IPS DF 19.7 (cell line): ENCODE measurements at regions not wholly inside any gene's neighbourhood (a gene's known extent, or its start where the extent isn't known, plus 50 kb on each side); places are given as distances from the start of the nearest gene placed in this dataset.
A peak's percentile ranks its signal among the peaks of the same experiment; 100 is the strongest.

Experiments
- DNase-seq: peaks from one replicate; pipeline ENCODE4 v3.0.0-alpha.2; 2013; ENCODE audit warnings: low read depth, low spot score

- DNase-seq, result no peak
Measured at GRCh38 chr2:790081-790480, 112.9 kb upstream of the TMEM18 start.

GRCh38 chr2:789529-789928 is 112.3 kb upstream of the TMEM18 start:
- no peak for DNase-seq

DNA sequence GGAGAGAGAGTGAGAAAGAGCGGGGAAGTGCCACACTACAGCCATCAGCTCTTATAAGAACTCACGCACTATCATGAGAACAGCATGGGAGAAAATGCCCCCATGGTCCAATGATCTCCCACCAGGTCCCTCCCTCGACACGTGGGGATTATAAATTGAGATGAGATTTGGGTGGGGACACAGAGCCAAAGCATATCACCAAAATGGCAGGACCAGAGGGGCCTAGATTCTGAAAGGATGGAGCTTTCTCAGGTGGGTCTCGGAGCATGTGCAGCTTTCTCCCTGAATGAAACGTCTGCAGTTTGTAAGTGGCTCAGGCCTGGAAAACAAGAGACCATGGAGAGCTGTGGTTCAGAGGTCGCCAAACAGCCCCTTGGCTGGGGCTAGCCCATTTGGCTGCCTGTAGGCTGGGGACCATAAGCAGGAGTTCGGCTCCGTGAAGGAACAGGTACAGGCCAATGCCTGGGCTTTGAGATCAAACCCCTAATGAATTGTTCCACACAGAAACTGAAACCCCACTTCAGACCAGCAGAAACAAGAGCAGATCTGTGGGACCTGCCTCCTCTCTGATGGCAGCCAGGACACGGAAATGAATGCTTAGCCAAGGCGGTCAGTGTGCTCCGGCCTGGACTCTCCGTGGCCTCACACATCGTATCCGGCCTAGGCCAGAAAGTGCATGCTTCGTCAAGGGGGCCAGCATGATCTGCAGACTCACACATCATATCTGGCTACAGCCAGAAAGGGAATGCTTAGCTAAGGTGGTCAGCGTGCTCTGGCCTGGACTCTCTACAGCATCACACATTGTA is 111.2 kb upstream of the TMEM18 start:
- no peak for DNase-seq

DNA sequence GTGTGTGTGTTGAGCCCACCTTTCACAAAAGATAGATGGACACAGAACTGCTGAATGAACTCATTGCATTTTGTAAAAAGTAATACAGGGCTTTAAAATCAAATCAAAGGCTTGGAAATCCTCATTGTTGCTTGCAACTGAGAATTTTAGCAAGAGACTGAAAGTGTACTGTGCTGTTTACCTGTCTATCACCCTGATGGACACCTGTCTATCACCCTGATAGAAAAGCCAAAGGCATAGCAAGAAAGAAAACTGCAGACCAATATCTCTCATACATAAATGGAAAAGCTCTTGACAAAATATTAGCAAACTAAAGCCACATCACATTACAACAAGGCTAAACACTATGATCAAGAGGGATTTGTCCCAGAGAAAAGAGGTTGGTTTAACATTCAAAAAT is 107.5 kb upstream of the TMEM18 start:
- no peak for DNase-seq

DNA sequence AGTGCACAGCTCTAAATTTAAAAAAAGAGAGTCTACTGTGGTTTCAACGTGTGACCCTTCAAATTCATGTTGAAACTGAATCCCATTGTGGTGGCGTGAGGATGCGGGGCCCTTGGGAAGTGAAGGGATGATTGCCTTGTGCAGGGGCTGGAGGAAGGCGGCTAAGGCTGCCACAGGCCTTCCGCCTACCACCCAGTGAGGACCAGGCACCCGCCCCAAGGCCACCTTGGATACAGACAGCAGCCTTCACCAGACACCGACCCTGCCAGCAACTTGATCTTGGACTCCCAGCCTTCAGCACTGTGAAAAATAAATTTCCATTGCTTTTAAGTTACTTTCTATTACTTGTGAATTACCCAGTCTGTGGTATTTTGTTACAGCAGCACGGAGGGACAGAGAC is 103.4 kb upstream of the TMEM18 start:
- no peak for DNase-seq

DNA sequence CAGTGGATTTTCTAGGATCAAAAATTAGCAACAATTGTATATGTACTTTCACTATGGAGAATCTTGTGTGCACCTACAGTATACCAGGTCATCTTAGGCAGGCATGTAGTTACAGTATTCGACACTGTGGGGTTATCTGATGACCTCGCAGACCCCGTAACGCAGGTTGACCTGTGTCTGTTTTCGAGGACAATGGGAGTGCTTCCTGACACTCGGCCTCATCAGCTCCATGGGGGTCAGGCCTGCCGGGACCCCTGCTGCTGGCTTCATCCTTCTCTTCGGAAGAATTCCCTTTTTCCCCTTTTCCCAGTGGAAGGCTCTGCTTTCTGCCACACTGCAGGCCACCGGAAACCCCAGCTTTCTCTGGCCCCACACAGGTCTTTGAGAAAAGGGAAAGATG is 102.8 kb upstream of the TMEM18 start:
- no peak for DNase-seq

DNA sequence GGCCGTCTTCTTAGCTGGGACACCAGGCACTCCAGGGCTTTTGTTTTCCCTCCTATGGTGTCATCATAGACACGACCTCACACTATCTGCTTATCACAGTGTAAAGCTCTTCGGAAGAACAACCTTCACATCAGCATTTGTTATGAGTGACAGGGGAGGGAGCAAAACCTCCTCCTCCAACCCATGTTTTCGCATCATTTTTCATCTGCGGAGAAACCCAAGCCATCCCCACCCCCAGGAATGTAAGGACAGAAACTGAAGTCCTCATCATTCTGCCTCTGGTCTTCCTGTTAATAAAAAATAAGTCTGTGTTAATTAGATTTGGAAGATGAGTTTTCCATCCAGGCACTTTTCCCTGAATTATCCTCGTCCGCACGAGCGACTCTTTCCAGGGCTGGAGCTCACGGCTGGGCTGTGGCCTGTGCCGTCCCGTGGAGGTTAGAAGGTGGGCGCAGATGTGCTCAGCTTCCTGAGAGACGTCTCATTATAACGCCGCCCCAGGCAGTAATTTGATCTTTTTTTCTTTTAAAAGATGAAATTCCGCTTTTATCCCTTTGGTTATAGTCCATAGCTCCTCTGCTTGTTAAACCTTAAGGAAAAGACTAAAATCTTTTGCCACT is 101.6 kb upstream of the TMEM18 start:
- no peak for DNase-seq

DNA sequence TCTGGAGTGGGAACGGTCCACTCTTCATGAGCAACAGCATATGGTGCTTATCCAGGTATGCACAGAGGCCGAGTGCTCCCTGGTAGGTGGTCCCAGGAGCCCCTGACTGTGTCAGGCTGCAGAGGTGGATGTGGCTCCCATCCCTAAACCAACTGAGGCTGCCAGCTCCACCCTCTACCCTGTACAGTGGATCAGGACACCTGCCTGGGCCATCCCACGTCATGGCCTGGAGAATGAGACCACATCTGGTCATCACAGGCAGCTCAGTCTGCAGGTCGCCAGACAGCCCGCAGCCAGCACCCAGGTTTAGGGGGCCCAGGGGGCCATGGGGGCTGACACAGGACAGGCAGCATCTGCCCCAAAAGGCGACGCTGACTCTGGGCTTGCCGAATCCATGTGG is 100.3 kb upstream of the TMEM18 start:
- no peak for DNase-seq

GRCh38 chr2:777051-777450 is 99.8 kb upstream of the TMEM18 start:
- DNase-seq, result no peak

GRCh38 chr2:776487-776886 is 99.3 kb upstream of the TMEM18 start:
- DNase-seq, result no peak

DNA sequence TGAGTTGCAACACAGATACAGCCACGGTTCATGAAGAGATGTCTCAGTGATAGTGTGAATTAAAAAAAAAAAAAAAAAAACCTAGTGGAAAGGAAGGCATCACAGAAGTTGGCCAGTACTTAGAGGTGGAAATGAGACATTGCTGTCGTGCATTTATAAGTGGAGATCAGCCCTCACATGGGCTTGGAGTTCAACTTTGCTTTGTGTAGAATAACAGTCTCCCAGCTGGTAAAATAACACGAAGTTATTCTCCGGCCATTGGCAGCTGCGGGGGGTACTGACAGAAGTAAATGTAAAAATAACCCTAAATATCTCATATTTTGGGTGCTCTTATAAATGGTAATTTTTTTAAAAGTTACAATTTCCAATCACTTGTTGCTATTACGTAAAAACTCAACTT is 98.8 kb upstream of the TMEM18 start:
- no peak for DNase-seq

DNA sequence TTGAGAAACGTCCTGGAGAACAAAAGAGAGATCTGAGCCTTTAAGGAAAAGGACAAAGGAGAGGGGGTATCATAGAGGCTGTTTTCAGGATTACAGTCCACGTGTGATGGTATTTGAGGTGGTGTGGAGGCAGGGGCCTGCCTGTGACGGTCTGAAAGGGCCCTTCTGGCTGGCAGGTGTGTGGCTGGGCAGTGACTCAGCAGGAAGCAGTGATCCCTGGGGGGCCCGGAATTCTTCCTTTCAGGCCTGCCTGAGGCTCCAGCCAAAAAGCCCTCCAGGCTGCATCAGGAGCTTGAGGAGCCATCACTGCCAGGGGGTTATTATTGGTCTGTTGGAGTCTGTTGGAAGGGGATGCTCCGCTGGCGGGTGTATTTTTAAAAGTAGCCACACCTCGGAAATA is 97.2 kb upstream of the TMEM18 start:
- DNase-seq, result peak; percentile 17

DNA sequence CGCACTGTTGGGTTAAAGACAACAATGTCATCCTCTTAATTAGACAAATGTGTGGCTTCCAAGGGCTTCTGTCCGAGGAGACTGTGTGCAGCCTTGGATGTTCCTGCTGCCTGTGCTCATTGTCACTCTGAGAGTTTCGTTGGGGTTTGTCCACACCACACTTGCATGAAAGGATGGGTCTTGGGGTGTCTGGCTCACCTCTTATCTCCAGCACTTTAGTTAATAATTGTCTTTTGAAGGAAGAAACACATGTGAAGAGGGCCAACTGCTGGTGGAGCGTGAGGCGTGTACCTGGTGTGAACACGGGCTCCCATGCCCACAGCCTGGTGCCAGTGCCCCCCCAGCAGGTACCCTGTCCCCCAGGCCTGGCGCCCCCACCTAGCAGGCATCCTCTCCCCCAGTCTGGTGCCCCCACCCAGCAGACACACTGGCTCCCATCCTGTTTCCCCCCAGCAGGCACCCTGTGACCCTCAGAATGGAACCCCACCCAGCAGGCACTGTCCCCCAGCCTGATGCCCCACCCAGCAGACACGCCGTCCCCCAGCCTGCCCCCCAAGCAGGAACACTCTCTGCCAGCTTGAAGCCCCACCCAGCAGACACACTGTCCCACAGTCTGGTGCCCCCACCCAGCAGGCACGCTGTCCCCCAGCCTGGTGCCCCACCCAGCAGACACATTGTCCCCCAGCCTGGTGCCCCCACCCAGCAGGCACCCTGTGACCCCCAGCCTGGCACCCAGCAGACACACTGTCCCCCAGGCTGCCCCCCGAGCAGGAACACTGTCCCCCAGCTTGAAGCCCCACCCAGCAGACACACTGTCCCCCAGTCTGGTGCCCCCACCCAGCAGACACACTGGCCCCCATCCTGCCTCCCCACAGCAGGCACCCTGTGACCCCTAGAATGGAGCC is 96.3 kb upstream of the TMEM18 start:
- DNase-seq, result no peak

DNA sequence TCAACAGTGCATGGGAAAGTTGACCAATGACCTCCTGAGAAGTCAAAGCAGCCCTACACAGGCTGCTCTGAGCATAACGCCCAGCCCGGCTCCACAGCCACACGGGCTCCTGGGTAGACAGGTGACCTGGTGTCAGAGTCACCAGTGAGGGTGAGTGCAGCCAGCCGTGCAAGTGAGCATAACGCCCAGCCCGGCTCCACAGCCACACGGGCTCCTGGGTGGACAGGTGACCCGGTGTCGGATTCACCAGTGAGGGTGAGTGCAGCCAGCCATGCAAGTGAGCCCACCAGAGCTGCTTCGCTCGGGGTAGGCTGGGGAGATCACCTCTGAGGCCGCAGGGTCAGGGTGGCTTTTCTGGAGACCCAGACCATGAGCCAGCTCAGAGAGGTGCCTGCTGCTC is 94.3 kb upstream of the TMEM18 start:
- no peak for DNase-seq

DNA sequence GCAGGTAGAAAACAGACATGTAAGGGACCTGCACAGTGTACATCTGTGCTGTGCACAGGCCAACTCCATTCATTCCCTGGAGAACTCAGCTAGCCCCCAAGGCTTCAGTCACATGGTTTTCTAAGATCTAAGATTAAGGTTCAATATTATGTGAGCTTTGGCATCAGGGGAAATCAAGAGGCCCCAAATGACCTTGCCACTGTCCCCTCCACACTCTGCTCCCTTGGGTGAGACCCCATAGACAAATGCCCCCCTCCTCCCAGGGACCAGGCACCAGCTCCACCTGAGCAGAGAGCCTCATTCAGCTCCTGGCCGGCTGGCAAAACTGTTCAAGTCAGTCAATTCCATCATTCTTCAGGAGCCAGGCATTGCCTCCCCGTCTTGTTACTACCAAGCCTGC is 93.6 kb upstream of the TMEM18 start:
- DNase-seq, result no peak

- DNase-seq, result no peak
Measured at GRCh38 chr2:769771-770170, 92.6 kb upstream of the TMEM18 start.

DNA sequence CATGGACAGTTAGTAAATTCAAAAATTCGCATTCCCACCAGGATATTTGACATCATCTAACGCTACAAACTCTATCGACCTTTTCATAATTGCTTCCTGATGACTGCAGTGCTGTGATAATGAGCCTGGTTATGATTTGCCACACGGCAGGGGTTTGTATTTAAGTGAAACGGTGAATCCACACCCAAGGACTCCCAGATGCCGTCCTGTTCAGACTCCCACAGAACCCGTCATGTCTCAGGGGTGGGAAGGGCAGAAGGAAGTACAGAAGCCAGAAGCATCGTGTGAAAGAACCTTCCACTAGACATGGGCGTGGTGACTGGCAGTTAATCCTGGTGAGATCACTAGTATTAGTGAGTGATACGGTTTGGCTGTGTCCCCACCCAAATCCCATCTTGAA is 91.2 kb upstream of the TMEM18 start:
- no peak for DNase-seq

DNA sequence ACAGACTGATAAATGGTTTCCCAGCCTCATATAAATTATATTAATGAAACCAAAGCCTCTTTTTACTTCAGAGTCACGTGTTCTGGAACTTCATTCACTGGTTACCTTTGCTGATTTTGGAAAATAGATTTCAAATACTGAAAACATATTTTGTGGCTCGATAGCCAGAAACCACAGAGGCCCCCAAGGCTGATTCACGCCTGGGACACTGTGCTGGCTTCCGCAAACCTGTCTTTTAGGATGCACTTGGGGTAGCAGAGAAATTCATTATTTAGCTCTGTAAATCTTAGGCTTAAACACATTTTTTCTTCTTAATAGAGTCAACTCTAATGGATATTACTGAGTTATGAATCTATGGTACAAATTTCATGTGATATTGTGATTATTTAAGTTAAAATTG is 90.7 kb upstream of the TMEM18 start:
- DNase-seq, result no peak

DNA sequence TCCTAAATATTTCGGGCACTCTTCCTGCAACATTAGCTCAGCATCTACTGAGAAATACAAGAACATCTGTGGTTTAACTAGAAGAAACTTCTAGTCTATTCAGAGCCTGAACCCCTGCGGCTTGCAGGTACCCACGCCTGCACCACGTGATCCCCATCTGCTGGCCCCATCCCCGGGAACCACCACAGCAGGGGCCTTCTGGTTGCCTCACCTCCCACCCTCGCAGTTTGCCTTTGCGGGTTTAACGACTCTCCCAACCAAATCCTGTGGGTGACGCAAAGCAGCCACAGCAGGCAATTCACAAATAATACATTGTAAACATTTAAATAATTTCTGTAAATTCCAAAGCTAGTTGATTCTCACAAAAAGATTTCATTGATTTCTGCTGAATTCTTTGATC is 90.2 kb upstream of the TMEM18 start:
- DNase-seq, result no peak

DNA sequence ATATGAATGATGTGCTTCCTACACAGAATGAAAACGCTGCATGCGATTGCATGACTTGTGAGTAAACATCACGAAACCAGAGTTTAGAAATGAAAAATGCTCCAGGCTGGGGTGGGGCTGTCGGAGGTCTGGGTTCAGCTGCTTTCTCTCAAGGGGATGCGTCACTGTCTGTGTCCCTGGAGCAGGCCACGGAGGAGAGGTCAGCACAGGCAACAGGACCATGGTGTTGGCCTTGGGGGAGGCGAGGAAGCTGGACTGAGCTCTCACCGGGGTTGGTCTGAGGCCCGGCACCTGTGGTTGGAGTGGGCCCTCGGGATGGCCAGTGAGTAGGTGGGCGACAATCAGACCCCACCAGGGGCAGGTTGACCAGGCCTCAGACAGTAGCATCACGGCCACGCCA is 89.0 kb upstream of the TMEM18 start:
- no peak for DNase-seq

DNA sequence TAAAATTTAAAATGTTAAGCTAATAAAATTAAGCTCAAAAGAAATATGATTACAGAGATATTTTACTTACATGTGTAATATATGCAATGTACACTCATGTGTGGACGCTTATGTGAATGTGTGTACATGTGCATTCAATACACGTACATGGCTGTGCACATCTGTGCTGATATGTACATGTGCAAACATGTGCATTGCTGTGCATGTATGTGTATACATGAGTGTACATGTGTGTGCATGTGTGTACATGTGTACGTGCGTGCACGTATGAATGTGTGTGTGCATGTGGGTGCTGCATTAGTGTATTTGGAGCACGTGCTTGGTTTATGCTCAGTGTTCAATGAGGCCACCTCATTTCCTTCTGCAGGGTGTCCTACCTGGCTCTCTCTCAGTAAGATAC is 88.2 kb upstream of the TMEM18 start:
- no peak for DNase-seq

GRCh38 chr2:763766-764525 is 86.7 kb upstream of the TMEM18 start:
- no peak for DNase-seq
